NCI-H748 (cell line): ENCODE measurements at regions not wholly inside any gene's neighbourhood (a gene's known extent, or its start where the extent isn't known, plus 50 kb on each side); places are given as distances from the start of the nearest gene placed in this dataset.
"Not testable (repeated sequence)": the region's sequence is repeated elsewhere in the genome, so short reads cannot be mapped to it uniquely, and the experiment has no call there.

ENCODE experiments used
- DNase-seq: peaks from one replicate; lab custom pipeline; 2025; ENCODE audit not compliant: unreplicated experiment; lab: John Stamatoyannopoulos, UW

- DNase-seq, result peak; percentile 89
Measured at GRCh38 chr12:5305425-5305824, 126.5 kb upstream of the NTF3 start.

- no peak for DNase-seq
Measured at GRCh38 chr12:5305886-5306545, 125.9 kb upstream of the NTF3 start.

GRCh38 chr12:5307065-5307464, 124.8 kb upstream of the NTF3 start:
- no peak for DNase-seq

GRCh38 chr12:5308216-5308615, 123.7 kb upstream of the NTF3 start:
- no peak for DNase-seq

- DNase-seq, result no peak
Measured at GRCh38 chr12:5308996-5309395, 122.9 kb upstream of the NTF3 start.

GRCh38 chr12:5309654-5310053, 122.3 kb upstream of the NTF3 start:
- no peak for DNase-seq

- DNase-seq, result no peak
Measured at GRCh38 chr12:5310151-5310550, 121.8 kb upstream of the NTF3 start.

GRCh38 chr12:5317556-5317955, 114.4 kb upstream of the NTF3 start:
- DNase-seq, result no peak

GRCh38 chr12:5318874-5319273, 113.0 kb upstream of the NTF3 start:
- no peak for DNase-seq

GRCh38 chr12:5328669-5329517, 103.0 kb upstream of the NTF3 start:
- DNase-seq, result no peak

- no peak for DNase-seq
Measured at GRCh38 chr12:5332551-5332950, 99.4 kb upstream of the NTF3 start.

GRCh38 chr12:5333096-5333495, 98.8 kb upstream of the NTF3 start:
- no peak for DNase-seq

GRCh38 chr12:5335069-5335468, 96.8 kb upstream of the NTF3 start:
- no peak for DNase-seq

GRCh38 chr12:5341086-5341485, 90.8 kb upstream of the NTF3 start:
- not testable (repeated sequence) for DNase-seq

GRCh38 chr12:5343711-5344110, 88.2 kb upstream of the NTF3 start:
- no peak for DNase-seq

GRCh38 chr12:5344131-5344530, 87.8 kb upstream of the NTF3 start:
- DNase-seq, result no peak

GRCh38 chr12:5345534-5345933, 86.4 kb upstream of the NTF3 start:
- DNase-seq, result no peak

GRCh38 chr12:5348057-5348456, 83.9 kb upstream of the NTF3 start:
- DNase-seq, result no peak

- DNase-seq, result no peak
Measured at GRCh38 chr12:5348491-5348890, 83.4 kb upstream of the NTF3 start.

- peak; percentile 31 for DNase-seq
Measured at GRCh38 chr12:5364036-5364770, 67.7 kb upstream of the NTF3 start.

- no peak for DNase-seq
Measured at GRCh38 chr12:5369298-5369697, 62.6 kb upstream of the NTF3 start.

GRCh38 chr12:5371631-5372030, 60.3 kb upstream of the NTF3 start:
- DNase-seq, result no peak
